Mucosa of rectum (tissue), 2 donors: ENCODE measurements at regions not wholly inside any gene's neighbourhood (a gene's known extent, or its start where the extent isn't known, plus 50 kb on each side); places are given as distances from the start of the nearest gene placed in this dataset.

Experiments
- H3K27ac ChIP-seq, 2 donors: one replicate each; pipeline ENCODE4 v1.7.0; 2013; ENCODE audit warnings: inconsistent platforms in 2 of 2, low read depth in 2 of 2, low read length in 2 of 2
- H3K27me3 ChIP-seq, 2 donors: one replicate each; pipeline ENCODE4 v1.7.0; 2013; ENCODE audit warnings: low read length in 2 of 2; ENCODE audit not compliant: control insufficient read depth in 2 of 2, insufficient read depth in 2 of 2
- H3K36me3 ChIP-seq, 2 donors: one replicate each; pipeline ENCODE4 v1.7.0; 2013; ENCODE audit warnings: low read length in 2 of 2; ENCODE audit not compliant: control insufficient read depth in 2 of 2, insufficient read depth in 2 of 2
- H3K4me1 ChIP-seq, 2 donors: one replicate each; pipeline ENCODE4 v1.7.0; 2013; ENCODE audit warnings: low read length in 2 of 2, mild to moderate bottlenecking in 1 of 2; ENCODE audit not compliant: control insufficient read depth in 2 of 2, insufficient read depth in 2 of 2
- H3K4me3 ChIP-seq, 2 donors: one replicate each; pipeline ENCODE4 v1.7.0; 2013; ENCODE audit warnings: low read length in 2 of 2
- H3K9ac ChIP-seq, 2 donors: one replicate each; pipeline ENCODE4 v1.7.0; 2013; ENCODE audit warnings: low read length in 2 of 2, low read depth in 1 of 2, mild to moderate bottlenecking in 1 of 2
- H3K9me3 ChIP-seq, 2 donors: one replicate each; pipeline ENCODE4 v1.7.0; 2013; ENCODE audit warnings: low read length in 2 of 2; ENCODE audit not compliant: control insufficient read depth in 2 of 2
- donor health status: healthy.
- donor health status: Normal muscosa, but diverticular disease.

DNA sequence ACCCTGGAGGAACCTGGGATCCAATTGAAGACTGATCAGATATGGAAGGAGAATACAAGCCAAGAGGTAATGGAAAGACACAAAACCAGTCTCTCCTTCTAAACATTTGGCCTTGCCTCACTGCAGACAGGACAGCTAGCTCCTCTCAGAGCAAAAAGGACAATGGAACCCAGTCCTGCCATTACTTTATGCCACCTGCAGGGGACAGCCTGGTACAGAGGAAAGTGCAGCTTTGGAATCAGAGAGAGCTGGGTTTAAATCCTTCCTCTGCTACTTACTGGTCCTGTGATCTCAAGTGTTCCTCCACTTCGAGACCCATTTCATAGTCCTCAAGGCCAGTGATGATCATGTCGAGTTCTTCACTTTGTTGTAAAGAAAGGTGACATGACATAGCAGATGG, 159.4 kb upstream of the SMAD3 start:
- Histone ChIP-seq H3K27me3 (no peaks in the 10 kb centered on the region), H3K27ac (no peak overlapping the region), H3K4me1 (peaks cover 5 to 7% of the 10 kb centered on the region in 2 donors), H3K4me3 (no peak overlapping the region), H3K9ac (no peak overlapping the region), H3K9me3 (no peaks in the 10 kb centered on the region), H3K36me3 (no peaks in the 10 kb centered on the region)

DNA sequence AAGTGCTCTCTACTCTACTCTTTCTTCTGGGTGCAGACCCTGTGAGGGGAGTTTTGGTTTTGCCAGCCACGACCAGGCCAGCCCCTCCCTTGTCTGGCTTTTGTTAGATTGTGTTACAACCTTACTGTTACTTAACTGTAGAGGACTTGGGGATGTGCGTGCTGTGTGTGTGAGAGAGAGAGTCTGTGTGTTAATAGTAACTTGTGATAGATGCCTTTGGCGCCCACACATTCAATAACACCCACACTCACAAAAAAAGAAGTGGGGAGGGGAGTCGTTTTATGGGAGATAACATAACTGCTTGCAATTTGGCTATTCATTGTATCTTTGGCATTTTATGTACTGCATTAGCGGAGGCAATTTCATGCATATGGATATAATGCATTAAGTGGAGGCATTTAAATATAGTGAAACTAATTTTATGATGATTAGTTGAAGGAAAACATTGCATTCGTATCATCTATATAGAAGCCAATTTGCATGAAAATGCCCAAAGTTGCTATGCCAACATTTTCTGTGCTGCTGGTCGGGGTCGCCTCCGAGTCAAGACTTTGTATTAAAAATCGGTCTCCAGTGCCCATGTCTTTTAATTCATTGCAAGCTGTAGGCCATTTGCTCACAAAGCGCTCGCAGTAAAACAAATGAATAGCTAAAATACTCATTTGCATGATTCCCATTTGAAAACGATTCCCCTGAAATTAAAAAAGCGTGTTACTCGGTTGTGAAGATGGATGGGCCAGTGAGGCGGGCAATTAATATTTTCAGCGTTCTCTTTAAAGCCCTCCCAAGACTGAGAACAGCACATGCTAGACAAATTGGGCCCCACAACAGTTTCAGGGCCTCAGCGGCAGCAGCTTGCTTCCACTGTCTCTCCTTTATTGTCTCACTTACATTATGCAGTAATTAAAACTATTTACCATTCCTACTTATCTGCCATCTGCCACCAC, 158.5 kb upstream of the SMAD3 start:
- H3K27me3 ChIP-seq: no peaks in the 10 kb centered on the region
- H3K9ac ChIP-seq: no peak overlapping the region
- H3K4me1 ChIP-seq: peaks cover 5 to 7% of the 10 kb centered on the region in 2 donors
- no peak overlapping the region for H3K4me3 ChIP-seq
- no peaks in the 10 kb centered on the region for H3K36me3 ChIP-seq
- no peaks in the 10 kb centered on the region for H3K9me3 ChIP-seq
- H3K27ac ChIP-seq: no peak overlapping the region

DNA sequence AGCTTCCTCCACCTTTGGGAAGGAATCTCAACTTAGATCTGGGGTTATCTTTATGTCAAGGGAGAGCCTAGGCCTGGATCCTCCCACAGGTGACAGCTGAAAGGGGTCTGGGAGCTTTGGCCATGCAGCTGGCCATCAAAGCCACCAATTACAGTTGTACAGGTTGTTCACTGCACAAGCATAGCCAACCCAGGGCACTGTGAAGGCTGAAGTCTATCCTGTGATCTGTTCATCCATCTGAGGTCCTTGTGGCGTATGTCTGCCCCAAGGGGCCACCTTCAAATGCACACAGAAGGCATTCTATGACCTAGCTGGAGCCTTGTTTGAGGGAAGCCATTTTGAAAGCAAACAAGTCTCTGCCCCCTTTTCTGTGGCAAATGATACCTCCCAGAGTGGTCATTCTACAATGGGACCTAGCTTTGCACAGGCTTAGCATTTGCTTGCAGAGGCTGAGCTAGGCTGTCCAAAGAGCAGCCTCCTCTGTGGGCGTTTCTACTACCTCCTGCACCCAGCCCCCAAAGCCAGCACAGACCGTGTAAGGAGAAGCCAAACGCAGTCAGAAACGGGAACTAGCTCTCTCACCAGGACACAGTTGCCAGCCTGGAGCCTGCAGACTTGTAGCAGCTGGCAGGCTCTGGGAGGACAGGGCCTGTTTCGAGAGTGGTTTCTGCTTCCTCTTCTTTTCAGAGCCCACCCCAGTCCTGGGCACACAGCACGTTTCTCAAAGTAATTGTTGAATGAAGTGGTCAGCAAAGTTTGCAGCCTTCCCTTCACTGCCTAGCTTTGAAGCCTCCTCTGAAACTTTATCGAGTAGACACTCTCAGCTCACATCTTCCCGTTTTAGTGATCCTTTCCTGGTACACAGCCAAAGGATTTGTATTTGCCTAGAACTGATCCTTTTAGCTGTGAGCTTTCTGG, 157.3 kb upstream of the SMAD3 start:
- no peak overlapping the region for H3K4me3 ChIP-seq
- H3K9ac ChIP-seq: no peak overlapping the region
- H3K36me3 ChIP-seq: no peaks in the 10 kb centered on the region
- peaks cover 5 to 7% of the 10 kb centered on the region in 2 donors for H3K4me1 ChIP-seq
- peak overlapping the region in 1 of 2 donors; percentile 13 for H3K27ac ChIP-seq
- H3K27me3 ChIP-seq: no peaks in the 10 kb centered on the region
- H3K9me3 ChIP-seq: no peaks in the 10 kb centered on the region

DNA sequence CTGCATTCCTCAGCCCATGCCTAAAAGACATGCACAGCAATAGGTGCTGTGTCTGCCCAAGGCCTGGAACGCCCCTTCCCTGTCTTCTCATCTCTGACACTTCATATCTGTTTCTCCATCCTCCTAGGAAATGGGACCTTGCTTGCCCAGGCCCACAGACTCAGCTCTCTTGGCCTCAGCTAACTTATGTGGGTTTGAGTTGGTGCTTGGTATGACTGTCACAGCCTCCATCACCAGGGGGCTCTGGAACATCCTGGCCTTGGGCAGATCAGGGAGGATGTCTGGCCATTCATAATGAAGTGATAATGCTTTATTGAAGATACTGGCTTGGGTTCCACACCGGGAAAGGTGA, 156.7 kb upstream of the SMAD3 start:
- Histone ChIP-seq H3K9me3 (no peaks in the 10 kb centered on the region), H3K4me3 (no peak overlapping the region), H3K4me1 (peaks cover 5 to 7% of the 10 kb centered on the region in 2 donors), H3K36me3 (no peaks in the 10 kb centered on the region), H3K9ac (no peak overlapping the region), H3K27ac (peak overlapping the region in 1 of 2 donors; percentile 12), H3K27me3 (no peaks in the 10 kb centered on the region)

DNA sequence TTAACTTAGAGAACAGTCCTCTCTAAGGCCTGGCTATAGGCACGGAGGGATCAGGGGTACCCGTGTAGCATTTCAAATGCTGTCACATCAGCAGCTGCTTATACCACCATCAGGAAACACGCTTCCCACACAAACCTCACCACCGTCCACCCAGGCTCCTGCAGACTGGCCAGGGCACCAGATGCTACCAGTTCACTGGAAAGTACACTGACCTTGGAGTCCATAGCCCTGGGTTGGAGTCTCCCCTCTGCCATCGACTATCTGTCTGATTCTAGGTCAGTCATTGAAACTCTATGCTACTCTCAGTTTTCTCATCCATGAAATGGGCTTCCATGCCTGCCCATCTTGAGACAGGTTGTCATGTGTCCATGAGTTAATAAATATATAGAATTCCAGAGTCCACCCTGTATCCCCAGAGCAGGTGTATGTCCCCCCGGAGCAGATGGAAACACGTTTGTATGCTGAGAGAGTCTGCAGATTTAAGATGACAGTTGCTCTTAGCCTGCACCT, 156.0 kb upstream of the SMAD3 start:
- no peak overlapping the region for H3K9ac ChIP-seq
- no peak overlapping the region for H3K4me3 ChIP-seq
- peaks cover 5 to 7% of the 10 kb centered on the region in 2 donors for H3K4me1 ChIP-seq
- peak overlapping the region in 1 of 2 donors; percentile 12 for H3K27ac ChIP-seq
- no peaks in the 10 kb centered on the region for H3K9me3 ChIP-seq
- no peaks in the 10 kb centered on the region for H3K36me3 ChIP-seq
- H3K27me3 ChIP-seq: no peaks in the 10 kb centered on the region

DNA sequence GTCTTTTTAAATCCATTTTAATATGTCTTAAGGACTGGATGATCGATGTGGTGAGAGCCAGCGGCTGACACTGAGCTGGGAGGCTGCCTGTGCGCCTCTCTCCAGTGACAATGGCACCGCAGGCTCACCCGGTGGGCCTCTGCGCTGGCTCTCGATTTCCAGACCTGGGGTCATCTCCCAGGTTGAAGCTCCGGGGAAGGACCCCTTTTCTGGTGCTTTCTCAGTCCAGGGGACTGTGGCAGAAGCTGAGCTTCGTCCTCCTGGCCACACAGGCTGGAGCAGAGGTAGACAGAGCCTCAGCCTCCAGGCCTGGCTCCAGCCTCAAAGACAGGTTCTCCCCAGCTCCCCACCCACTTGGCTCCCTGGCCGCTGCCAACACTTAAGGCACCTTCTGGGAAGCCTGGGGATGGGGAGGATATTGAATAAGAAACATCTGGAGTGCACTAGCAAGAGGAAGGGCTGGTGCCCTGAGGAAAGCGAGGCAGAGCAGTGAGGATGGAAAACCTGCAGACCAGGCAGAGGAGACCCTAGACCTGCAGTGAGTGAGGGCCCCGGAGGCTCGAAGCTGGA, 154.2 kb upstream of the SMAD3 start:
- Histone ChIP-seq H3K36me3 (no peaks in the 10 kb centered on the region), H3K27ac (no peak overlapping the region), H3K9ac (no peak overlapping the region), H3K4me1 (peaks cover 5 to 7% of the 10 kb centered on the region in 2 donors), H3K27me3 (no peaks in the 10 kb centered on the region), H3K9me3 (no peaks in the 10 kb centered on the region), H3K4me3 (no peak overlapping the region)

DNA sequence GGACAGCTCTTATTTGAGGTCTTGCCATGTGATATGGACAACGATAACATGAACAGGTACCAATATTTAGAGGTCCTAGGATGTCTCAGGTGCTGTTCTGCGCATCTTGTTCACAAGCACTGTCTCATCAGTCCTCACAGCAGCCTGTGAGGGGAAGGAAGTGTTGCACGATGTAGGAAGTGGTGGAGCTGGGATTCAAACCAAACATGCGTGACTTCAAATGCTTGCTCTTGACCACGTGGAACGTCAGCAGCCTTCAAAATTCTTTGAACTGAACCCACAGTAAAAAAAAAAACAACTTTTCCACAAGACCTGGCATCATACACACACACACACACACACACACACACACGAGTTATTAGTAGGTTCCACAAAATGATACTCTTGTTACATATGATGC, 153.4 kb upstream of the SMAD3 start:
- no peaks in the 10 kb centered on the region for H3K36me3 ChIP-seq
- no peak overlapping the region for H3K27ac ChIP-seq
- H3K27me3 ChIP-seq: no peaks in the 10 kb centered on the region
- no peaks in the 10 kb centered on the region for H3K9me3 ChIP-seq
- peaks cover 5 to 7% of the 10 kb centered on the region in 2 donors for H3K4me1 ChIP-seq
- no peak overlapping the region for H3K9ac ChIP-seq
- H3K4me3 ChIP-seq: no peak overlapping the region

DNA sequence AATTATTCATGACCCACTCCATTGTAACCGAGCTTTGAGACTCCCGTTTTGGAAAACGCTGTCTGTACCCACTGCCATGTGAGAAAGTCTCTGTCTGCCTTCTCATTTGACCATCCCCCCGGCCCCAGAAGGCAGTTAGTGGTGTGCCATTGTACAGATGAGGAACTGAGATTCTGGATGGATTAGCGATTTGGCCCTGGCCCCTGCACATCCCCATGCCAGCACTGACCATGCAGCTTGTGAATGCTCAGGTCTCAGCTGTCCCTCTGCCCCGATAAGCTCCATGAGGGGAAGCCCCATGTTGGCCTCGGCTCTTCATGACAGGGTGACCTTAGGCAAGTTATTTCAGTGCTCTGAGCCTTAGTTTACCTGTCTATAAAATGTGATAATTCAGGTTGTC, 153.0 kb upstream of the SMAD3 start:
- Histone ChIP-seq H3K36me3 (no peaks in the 10 kb centered on the region), H3K4me1 (peaks cover 5 to 7% of the 10 kb centered on the region in 2 donors), H3K27ac (no peak overlapping the region), H3K4me3 (no peak overlapping the region), H3K9me3 (no peaks in the 10 kb centered on the region), H3K9ac (no peak overlapping the region), H3K27me3 (no peaks in the 10 kb centered on the region)

DNA sequence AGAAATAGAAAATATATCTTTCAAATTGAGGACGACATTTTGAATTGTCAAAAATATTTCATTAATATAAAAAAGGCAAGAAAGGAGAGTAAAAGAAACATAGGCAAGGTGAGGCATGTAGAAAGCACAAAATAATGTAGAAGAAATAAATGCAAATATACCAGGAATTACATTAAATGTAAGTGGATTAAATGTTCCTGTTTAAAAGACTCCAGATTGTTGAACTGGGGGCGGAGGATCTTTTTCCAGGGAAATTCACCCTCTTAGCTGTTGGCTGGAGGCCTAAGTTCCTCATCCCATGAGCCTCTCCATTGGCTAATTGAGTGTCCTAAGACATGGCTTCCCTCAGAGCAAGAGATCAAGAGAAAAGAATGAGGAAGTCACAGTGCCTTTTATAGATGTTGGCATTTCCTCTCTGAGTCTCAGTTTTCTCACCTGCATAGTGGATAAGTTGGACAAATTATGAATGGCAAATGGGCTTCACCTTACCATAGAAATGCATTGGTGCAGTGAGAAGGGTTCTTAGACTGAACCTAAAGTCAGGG, 147.4 kb upstream of the SMAD3 start:
- Histone ChIP-seq H3K9ac (no peak overlapping the region), H3K9me3 (peaks cover 0 to 3% of the 10 kb centered on the region in 2 donors), H3K27ac (no peak overlapping the region), H3K27me3 (no peaks in the 10 kb centered on the region), H3K36me3 (no peaks in the 10 kb centered on the region), H3K4me3 (no peak overlapping the region), H3K4me1 (no peaks in the 10 kb centered on the region)
